Retina (tissue), 1 donor: ENCODE measurements at regions not wholly inside any gene's neighbourhood (a gene's known extent, or its start where the extent isn't known, plus 50 kb on each side); places are given as distances from the start of the nearest gene placed in this dataset.

ENCODE experiments used
- DNase-seq: peaks from one replicate; pipeline ENCODE4 v3.0.0-alpha.2; 2016

- no peak for DNase-seq
Measured at GRCh38 chr1:101080859-101081258, 55.3 kb upstream of the DPH5 start.

- DNase-seq = no peak
Measured at GRCh38 chr1:101079341-101079740, 53.8 kb upstream of the DPH5 start.

DNA sequence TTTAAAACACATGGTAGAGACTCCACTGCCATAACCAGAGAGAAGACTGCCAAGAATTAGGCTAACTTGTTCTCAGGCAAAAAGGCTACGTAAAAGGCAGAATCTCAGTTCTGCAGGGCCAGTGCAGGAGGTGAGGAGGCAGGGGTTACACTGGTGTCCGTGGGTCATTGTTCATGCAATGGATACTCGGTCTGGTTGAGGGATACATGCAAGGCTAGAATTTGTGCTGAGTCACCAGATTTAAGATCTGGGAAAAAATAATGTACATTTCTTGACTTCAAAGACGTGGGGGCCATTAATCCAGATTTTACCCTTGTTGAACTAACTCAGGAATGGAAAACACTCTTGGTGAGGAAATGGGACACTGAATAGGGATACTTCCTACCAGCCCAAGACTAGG, 52.3 kb upstream of the DPH5 start:
- no peak for DNase-seq

- no peak for DNase-seq
Measured at GRCh38 chr1:101075926-101076325, 50.3 kb upstream of the DPH5 start.
